Loucy (cell line): ENCODE measurements at regions not wholly inside any gene's neighbourhood (a gene's known extent, or its start where the extent isn't known, plus 50 kb on each side); places are given as distances from the start of the nearest gene placed in this dataset.

ENCODE experiments used
- H2AFZ ChIP-seq: fragments of 200-600 bp; sonication (generic); 2 replicates; pipeline ENCODE4 v1.6.0; 2016; ENCODE audit warnings: antibody characterized with exemption, mild to moderate bottlenecking, low read length, moderate library complexity
- H3F3A ChIP-seq: fragments of 200-600 bp; 2 replicates; pipeline ENCODE4 v1.6.0; 2016; ENCODE audit warnings: antibody characterized with exemption, low read depth, mild to moderate bottlenecking
- H3K27me3 ChIP-seq: fragments of 200-600 bp; sonication (generic); 2 replicates; pipeline ENCODE4 v1.6.1; 2014; ENCODE audit warnings: low read length, mild to moderate bottlenecking; ENCODE audit not compliant: insufficient read depth, poor library complexity, severe bottlenecking
- H3K36me3 ChIP-seq: fragments of 200-600 bp; sonication (generic); 2 replicates; pipeline ENCODE4 v1.6.1; 2016; ENCODE audit warnings: low read length; ENCODE audit not compliant: insufficient read depth
- H3K4me1 ChIP-seq: fragments of 200-600 bp; sonication (generic); 2 replicates; pipeline ENCODE4 v1.5.1; 2014; ENCODE audit warnings: low read length, mild to moderate bottlenecking; ENCODE audit not compliant: insufficient read depth, poor library complexity, severe bottlenecking
- H3K4me2 ChIP-seq: fragments of 200-600 bp; sonication (generic); 2 replicates; pipeline ENCODE4 v1.6.0; 2014; ENCODE audit warnings: antibody characterized with exemption, low read length, low read depth, mild to moderate bottlenecking; ENCODE audit not compliant: poor library complexity, severe bottlenecking
- H3K4me3 ChIP-seq: fragments of 200-600 bp; sonication (generic); 2 replicates; pipeline ENCODE4 v1.5.1; 2014; ENCODE audit warnings: low read length, mild to moderate bottlenecking, mixed read lengths; ENCODE audit not compliant: poor library complexity, severe bottlenecking
- H3K79me2 ChIP-seq: fragments of 200-600 bp; sonication (generic); 2 replicates; pipeline ENCODE4 v1.6.1; 2014; ENCODE audit warnings: low read length; ENCODE audit not compliant: insufficient read depth
- H3K9ac ChIP-seq: fragments of 200-600 bp; sonication (generic); 2 replicates; pipeline ENCODE4 v1.6.0; 2014; ENCODE audit warnings: mild to moderate bottlenecking, low read depth, low read length, moderate library complexity; ENCODE audit not compliant: poor library complexity, severe bottlenecking
- H3K9me2 ChIP-seq: fragments of 200-600 bp; sonication (generic); replicated peaks from 2 replicates; pipeline ENCODE4 v1.6.1; 2016; ENCODE audit warnings: low read depth, low read length, mixed read lengths
- H3K9me3 ChIP-seq: fragments of 200-600 bp; sonication (generic); 2 replicates; pipeline ENCODE4 v1.6.1; 2014; ENCODE audit warnings: mild to moderate bottlenecking, antibody characterized with exemption, low read length, low read depth; ENCODE audit not compliant: insufficient read depth
- H4K20me1 ChIP-seq: fragments of 200-600 bp; sonication (generic); 2 replicates; pipeline ENCODE4 v1.6.0; 2014; ENCODE audit warnings: antibody characterized with exemption, low read length, mild to moderate bottlenecking; ENCODE audit not compliant: insufficient read depth, poor library complexity, severe bottlenecking
- CTCF ChIP-seq: fragments of 200-600 bp; sonication (generic); conservative IDR thresholded peaks from 2 replicates; pipeline ENCODE4 v1.5.1; 2014; ENCODE audit warnings: mild to moderate bottlenecking, antibody characterized with exemption, low read length
- EZH2phosphoT487 ChIP-seq: fragments of 200-600 bp; IDR thresholded peaks from 2 replicates; pipeline ENCODE4 v1.6.1; 2018; ENCODE audit warnings: antibody characterized with exemption, mild to moderate bottlenecking, moderate library complexity, borderline replicate concordance

- Histone ChIP-seq H3K4me2 (no peak overlapping the region), H3K36me3 (no peaks in the 10 kb centered on the region), H3K9me2 (no peaks in the 10 kb centered on the region), H3K9ac (no peak overlapping the region), H4K20me1 (no peaks in the 10 kb centered on the region), H3K4me1 (peaks cover 7% of the 10 kb centered on the region), H3K79me2 (no peaks in the 10 kb centered on the region), H3K9me3 (peaks cover 4% of the 10 kb centered on the region; the same call in 1 of the 2 replicates), H3K27me3 (no peaks in the 10 kb centered on the region), H3K4me3 (no peak overlapping the region), H3F3A (no peaks in the 10 kb centered on the region), H2AFZ (no peak overlapping the region)
- TF ChIP-seq CTCF (no peak), EZH2phosphoT487 (no peak)
Measured at GRCh38 chrX:37918168-37918567, 70.8 kb upstream of the DYNLT3 start.

GRCh38 chrX:37918703-37919102, 71.3 kb upstream of the DYNLT3 start:
- Histone ChIP-seq H3K4me3 (no peak overlapping the region), H4K20me1 (no peaks in the 10 kb centered on the region), H3K9me3 (peaks cover 4% of the 10 kb centered on the region; the same call in 1 of the 2 replicates), H3F3A (no peaks in the 10 kb centered on the region), H3K9ac (no peak overlapping the region), H3K79me2 (no peaks in the 10 kb centered on the region), H3K4me1 (peaks cover 7% of the 10 kb centered on the region), H2AFZ (no peak overlapping the region), H3K4me2 (no peak overlapping the region), H3K9me2 (no peaks in the 10 kb centered on the region), H3K36me3 (no peaks in the 10 kb centered on the region), H3K27me3 (no peaks in the 10 kb centered on the region)
- TF ChIP-seq CTCF (no peak), EZH2phosphoT487 (no peak)

GRCh38 chrX:37921758-37922157, 74.4 kb upstream of the DYNLT3 start:
- H3K9me2 ChIP-seq = no peaks in the 10 kb centered on the region
- H3K79me2 ChIP-seq = no peaks in the 10 kb centered on the region
- H3K27me3 ChIP-seq = no peaks in the 10 kb centered on the region
- TF ChIP-seq EZH2phosphoT487 (no peak), CTCF (no peak)
- no peaks in the 10 kb centered on the region for H3K4me1 ChIP-seq
- no peak overlapping the region for H3K9ac ChIP-seq
- H4K20me1 ChIP-seq = no peaks in the 10 kb centered on the region
- peaks cover 4% of the 10 kb centered on the region; the same call in 1 of the 2 replicates for H3K9me3 ChIP-seq
- no peak overlapping the region for H3K4me3 ChIP-seq
- no peaks in the 10 kb centered on the region for H3F3A ChIP-seq
- H3K4me2 ChIP-seq = no peak overlapping the region
- H2AFZ ChIP-seq = no peak overlapping the region
- H3K36me3 ChIP-seq = no peaks in the 10 kb centered on the region
